Mammary epithelial cell (primary cell): ENCODE measurements at regions not wholly inside any gene's neighbourhood (a gene's known extent, or its start where the extent isn't known, plus 50 kb on each side); places are given as distances from the start of the nearest gene placed in this dataset.

Source experiments
- EZH2 ChIP-seq: IDR thresholded peaks from 2 replicates; pipeline ENCODE4 v1.6.1; 2012; ENCODE audit warnings: low read length, inconsistent platforms, borderline replicate concordance
- TF ChIP-seq, protein P1 (sequence below), 2 donors: IDR thresholded peaks in 1 of 2; conservative IDR thresholded peaks in 1 of 2; 2 replicates each; pipeline ENCODE4 v1.5.1; 2011 to 2012; ENCODE audit warnings: inconsistent platforms in 2 of 2, low read length in 2 of 2, mild to moderate bottlenecking in 2 of 2, control low read depth in 1 of 2, low read depth in 1 of 2; ENCODE audit not compliant: insufficient read depth in 1 of 2; ENCODE audit errors: extremely low read depth in 1 of 2

DNA sequence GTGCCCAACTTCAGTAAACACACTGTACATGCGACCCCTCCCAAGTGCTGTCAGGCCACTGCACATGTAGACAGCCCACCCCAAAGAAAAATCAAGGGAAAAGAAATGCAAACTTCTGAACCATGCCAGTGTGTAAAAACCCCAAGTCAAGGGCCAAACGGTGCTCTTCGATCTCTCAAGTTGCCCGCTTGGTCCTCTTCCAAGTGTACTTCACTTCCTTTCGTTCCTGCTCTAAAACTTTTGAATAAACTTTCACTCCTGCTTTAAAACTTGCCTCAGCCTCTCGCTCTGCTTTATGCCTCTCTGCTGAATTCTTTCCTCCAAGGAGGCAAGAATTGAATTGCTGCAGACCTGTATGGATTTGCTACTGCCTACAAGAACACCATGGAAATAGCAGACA lies 600.7 kb downstream of the KCTD12 start:
- TF ChIP-seq, protein P1, sequence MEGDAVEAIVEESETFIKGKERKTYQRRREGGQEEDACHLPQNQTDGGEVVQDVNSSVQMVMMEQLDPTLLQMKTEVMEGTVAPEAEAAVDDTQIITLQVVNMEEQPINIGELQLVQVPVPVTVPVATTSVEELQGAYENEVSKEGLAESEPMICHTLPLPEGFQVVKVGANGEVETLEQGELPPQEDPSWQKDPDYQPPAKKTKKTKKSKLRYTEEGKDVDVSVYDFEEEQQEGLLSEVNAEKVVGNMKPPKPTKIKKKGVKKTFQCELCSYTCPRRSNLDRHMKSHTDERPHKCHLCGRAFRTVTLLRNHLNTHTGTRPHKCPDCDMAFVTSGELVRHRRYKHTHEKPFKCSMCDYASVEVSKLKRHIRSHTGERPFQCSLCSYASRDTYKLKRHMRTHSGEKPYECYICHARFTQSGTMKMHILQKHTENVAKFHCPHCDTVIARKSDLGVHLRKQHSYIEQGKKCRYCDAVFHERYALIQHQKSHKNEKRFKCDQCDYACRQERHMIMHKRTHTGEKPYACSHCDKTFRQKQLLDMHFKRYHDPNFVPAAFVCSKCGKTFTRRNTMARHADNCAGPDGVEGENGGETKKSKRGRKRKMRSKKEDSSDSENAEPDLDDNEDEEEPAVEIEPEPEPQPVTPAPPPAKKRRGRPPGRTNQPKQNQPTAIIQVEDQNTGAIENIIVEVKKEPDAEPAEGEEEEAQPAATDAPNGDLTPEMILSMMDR (conservative IDR thresholded peaks at IDR 0.05 in 1 of 2, IDR thresholded peaks at IDR 0.05 in 1 of 2; ENCODE audit: extremely low read depth in 1 of 2, insufficient read depth in 1 of 2, low read depth in 1 of 2, low read length in 2 of 2): no peak
- no peak for TF ChIP-seq EZH2
